NCI-H1694 treated with DMSO at 0.1 percent for 48 hours (cell line): ENCODE measurements at regions not wholly inside any gene's neighbourhood (a gene's known extent, or its start where the extent isn't known, plus 50 kb on each side); places are given as distances from the start of the nearest gene placed in this dataset.

Experiments
- DNase-seq: peaks from one replicate; lab custom pipeline; 2025; lab: John Stamatoyannopoulos, UW

DNA sequence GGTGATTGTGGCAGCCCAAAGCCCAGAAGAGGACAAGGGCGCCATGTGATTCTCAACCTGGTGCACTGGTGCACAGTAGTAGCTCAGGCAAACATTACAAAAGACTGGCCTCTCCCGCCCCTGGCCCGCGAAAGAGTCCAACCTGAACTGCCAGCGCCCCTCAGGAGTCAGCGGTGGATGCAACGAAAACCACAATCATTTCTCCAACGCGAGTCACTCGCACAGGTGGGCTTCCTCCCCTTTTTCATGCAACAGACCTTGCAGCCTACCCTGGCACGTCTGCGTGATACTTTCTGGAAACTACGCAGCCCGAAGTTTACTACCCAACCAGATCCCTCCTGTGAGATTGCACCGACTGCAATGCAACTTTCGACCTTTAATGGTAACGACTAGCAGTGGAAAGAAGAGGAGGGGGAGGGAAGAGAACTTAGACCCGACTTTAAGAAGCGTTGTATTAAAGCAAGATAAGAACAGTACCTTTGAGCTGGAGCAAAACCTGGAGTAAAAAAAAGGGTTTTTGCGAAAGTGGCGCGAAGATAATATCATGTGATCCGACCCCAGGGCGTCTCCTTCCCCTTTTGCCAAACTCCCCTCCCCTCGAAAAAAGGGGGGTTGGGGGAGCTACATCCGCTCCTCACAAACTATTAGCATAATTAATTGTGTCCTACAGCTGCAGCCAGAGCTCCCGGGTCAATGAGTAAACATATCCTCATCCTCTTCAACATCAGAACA lies 63.3 kb upstream of the CCDC160 start:
- DNase-seq, result no peak

GRCh38 chrX:134174273-134174660 lies 62.7 kb upstream of the CCDC160 start:
- no peak for DNase-seq

DNA sequence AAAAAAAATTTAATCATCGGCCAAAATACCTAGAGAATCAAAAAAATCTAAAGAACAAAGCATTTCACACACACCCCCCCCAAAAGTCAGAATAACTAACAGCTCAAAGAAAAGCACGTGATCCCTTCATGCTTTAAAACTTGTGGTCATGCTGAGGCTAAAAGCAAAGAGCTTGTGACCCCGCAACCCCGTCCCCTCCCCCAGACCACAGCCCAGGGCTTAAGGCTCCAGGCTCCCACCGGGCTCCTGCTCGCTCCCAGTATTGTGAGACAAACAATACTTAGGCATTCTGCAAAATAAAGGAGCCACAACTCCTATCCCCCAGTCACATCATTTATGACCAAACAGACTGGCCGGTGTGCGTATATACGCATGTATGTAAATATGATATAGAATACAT lies 62.1 kb upstream of the CCDC160 start:
- no peak for DNase-seq

- DNase-seq, result no peak
These were observed 59.5 kb upstream of the CCDC160 start for GRCh38 chrX:134177527-134177926.

GRCh38 chrX:134180601-134181274 lies 56.2 kb upstream of the CCDC160 start:
- no peak for DNase-seq

DNA sequence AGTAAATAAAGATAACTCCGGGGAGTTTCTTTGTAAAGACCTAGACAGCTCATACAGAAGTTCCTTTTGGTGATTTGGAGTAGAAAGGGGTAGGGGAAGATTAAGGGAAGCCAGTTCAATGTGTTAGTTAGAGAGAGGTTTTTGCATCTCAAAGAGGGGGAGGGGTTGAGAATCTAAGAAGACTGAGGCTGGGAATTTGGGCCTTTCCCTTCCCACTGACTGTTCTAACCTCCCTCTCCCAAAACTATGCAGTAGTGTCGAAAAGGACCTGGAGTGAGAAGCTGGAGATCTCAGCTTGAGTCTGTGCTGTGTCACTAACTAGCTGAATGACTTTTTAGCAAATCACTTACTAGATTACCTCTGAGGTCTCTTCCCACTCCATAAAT lies 55.7 kb upstream of the CCDC160 start:
- DNase-seq, result no peak

- DNase-seq, result no peak
These were observed 53.3 kb upstream of the CCDC160 start for GRCh38 chrX:134183665-134184064.

DNA sequence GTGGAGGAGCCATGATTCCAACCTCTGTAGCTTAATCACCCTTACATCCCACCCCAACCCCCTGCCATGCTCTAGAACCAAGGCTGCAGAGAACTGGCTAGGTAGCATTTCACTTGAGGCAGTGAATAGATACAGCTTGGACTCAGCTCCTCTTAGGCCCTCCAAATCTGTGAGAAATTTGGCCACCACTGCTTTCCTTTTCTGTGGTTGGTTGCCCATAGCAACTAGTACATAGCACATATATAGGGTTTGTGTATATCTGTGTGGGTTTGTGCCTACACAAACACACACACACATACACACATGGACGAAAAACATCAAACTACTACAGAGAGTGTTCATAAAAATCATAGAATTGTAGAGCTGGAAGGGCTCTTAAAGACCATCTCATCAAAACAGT lies 52.0 kb upstream of the CCDC160 start:
- DNase-seq, result no peak

DNA sequence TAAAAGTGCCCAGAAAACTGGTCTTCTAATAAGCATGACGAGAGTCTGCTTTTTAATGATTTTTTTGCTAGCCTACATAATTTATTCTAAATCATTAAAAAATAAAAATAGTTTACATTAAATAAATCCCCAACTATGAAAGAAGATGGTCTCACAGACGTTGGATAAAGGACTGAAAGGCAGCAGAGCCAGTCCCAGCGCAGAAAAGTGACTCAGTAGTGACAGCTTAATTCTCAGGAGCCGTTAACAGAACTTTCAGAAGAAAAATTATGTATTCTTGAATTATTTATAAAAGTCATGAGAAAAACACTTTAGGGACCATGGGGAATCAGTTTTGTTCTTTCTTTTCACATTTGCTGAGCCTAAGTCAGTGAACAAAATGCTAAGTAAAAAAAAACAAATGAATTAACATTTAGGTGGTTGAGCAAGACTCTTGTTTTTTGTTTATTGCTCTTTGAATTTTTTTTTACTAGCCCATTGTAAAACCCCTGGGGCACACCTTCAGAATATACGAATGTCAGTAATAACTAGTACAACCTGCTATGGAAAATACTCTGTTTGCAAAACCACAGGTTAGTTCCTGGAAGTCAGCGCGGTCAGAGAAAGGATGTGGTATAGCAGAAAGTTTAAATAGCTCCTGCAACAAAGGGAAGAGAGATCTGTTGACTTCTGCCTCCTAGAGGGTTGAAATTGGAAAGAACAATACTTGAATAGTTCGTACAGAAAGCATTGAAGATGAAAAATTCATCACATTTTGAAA lies 50.4 kb upstream of the CCDC160 start:
- DNase-seq, result no peak
